GM18858 (cell line): ENCODE measurements at regions not wholly inside any gene's neighbourhood (a gene's known extent, or its start where the extent isn't known, plus 50 kb on each side); places are given as distances from the start of the nearest gene placed in this dataset.
A peak's percentile ranks its signal among the peaks of the same experiment; 100 is the strongest.

ENCODE experiments used
- ATAC-seq: cut with Tn5 transposase; IDR thresholded peaks from one replicate; pipeline ENCODE4 v1.9.1; 2021; ENCODE audit not compliant: unreplicated experiment

DNA sequence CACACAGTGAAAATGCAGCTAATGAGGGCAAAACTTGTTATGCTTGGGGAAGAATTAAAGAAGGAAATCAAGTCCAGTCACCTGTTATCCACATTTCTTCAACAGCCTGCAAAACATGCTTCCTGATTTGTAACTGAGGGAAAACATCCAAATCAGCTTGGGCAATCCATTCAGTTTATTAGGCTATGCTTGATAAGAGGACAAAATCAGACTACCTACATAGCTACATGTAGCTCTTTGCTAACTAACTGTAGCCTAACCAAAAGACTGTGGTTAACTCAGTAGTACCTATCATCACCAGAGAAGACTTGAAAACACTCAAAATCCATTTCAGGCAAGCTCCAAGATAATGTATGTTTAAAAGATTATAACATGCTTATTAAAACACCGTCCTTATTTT, 436.4 kb downstream of the SHQ1 start:
- ATAC-seq, result no peak

DNA sequence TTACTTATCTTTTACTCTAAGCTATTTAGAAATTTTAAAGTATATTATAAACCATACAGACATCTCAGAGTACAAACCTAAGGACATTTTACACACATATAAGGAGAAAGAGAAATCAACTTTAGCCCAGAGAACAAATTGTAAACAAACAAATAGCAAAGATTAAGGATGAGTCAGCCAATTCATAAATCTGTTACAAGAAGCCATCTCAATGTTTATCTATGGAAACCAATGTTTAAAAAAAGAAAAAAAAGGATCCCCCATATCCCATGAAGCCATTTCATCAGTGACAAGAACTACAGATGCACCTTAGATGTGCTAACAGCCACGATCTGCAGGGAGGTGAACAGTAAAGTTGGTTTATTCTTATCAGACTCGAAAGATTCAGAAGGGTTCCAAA, 437.1 kb downstream of the SHQ1 start:
- ATAC-seq, result no peak

DNA sequence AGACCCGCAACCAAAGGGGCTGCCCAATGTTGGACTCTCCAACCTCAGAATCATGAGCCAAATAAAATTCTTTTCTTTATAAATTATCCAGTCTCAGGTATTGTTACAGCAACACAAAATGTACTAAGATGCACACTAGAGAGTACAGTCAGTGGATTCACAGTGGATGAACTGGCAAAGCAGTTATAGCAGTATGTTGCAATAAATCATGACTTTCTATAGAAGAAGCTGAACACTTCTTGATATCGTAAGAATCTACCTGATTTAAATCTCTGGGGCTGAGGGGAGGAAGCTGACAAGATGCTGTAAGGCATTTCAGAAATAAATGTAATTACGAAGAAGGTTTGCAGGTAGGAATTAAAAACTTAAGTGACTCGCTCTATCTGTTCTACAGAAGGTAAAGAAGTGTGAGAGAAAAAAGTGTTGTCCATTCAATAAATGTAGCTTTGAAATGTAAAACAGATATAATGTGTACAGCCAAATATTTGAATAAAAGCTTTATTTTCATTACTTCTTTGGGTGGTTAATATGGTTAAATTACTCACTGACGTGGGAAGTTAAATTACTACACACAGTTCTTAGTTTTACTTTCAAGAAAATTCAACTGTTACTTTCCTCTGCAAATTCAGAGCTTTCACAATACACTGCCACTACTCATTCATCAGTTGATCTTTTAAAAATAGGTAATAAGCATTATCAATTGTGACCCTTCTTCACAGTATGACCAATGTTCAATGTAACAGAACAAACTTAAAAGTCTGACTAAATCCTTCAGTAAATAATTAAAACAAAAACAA, 439.1 kb downstream of the SHQ1 start:
- no peak for ATAC-seq

DNA sequence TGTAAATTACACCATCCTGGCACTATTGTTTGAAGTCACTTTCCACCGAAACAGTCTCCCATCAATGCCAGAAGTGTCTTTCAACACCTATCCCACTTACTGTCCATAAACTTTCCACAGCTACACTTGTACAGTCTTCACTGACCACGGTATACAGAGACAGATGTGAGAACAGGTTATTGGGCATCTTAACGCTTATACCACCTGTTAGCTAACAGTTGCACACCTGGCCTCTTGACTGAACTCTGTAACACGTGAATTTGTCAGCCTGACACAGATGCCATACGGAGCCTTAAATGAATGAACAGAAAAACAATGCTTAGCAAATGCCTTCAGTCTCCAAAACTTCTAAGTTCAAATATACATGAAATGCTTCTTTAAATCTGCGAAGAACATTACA, 440.5 kb downstream of the SHQ1 start:
- no peak for ATAC-seq

DNA sequence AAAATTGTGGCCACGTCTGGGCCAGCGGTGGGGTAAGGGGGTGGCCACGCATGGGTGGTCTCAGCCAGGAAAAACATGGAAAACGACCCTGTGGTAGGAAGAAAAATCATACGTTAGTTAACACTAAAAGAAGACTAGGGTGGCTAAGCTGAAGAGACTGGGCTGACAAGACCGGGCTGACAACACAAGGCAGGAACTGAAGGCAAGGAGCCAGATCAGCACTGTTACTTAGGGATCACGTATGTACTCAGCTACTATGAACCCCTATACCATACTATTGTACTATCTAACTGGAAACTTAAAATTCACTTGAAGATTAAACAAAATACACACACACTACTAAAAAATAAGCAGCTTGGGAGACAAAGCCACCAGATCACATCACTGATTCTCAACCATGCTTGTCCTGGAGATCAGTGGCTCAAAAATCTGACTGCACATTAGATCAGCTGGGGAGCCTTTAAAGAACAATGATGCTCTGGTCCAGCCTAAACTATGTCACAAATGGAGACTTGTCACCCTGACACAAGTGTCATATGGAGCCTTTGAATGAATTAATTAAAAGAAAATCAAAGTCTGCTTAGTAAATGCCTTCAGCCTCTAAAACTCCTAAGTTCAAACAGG, 442.2 kb downstream of the SHQ1 start:
- no peak for ATAC-seq

DNA sequence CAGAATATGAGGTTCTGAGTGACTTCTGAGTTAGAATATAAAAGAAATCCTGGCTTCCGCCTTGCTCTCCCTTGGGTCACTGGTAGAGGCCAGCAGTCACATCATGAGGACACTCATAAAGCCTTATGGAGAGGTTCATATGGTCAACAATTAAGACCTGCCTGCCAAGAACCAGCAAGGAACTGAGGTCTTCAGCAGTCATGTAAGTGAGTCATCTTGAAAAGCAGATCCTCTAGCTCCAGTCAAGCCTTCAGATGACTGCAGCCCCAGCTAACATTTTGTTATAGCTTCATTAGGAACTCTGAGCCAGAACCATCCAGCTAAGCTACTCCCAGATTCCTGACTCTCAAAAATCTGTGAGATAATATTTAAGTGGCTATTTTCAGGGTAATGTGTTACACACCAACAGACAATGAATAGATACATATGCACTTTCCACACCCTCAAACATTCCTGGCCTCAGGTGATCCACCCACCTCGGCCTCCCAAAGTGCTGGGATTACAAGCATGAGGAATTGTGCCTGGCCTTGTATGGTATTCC, 447.2 kb downstream of the SHQ1 start:
- no peak for ATAC-seq

DNA sequence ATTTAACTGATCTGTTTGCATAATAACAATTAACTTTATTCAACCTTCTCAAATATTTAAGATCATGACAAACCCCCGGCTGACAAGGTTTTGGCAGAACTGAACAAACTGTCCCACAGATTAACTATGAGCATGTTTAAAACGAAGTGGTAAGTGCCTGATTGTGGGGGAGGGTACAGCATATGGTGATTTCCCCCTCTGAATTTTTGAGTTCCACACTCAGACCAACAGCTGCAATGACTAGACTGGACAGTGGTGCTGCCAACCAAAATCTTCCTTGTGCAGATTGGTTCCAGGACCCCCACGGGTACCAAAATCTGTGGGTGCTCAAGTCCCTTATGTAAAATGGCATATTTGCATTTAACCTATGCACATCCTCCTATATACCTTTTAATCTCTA, 449.5 kb downstream of the SHQ1 start:
- ATAC-seq, result no peak

DNA sequence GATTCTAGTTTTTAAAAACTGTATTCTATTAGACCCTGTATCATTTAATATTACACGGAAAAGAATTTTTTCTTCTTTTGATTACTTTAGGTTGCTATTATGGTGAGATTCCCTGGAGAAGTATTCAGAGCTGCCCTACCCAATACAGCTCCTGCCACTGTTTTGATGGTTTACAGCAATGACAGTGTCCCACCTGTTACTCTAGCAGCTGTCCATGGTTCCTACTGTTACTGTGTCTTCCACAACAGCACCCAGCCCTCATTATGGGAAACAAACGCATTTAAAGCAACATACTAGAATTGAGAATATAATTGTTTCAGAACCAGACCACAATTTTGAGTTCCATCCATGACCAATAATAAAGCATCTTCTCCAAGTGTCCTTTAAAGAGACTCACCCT, 450.7 kb downstream of the SHQ1 start:
- no peak for ATAC-seq

DNA sequence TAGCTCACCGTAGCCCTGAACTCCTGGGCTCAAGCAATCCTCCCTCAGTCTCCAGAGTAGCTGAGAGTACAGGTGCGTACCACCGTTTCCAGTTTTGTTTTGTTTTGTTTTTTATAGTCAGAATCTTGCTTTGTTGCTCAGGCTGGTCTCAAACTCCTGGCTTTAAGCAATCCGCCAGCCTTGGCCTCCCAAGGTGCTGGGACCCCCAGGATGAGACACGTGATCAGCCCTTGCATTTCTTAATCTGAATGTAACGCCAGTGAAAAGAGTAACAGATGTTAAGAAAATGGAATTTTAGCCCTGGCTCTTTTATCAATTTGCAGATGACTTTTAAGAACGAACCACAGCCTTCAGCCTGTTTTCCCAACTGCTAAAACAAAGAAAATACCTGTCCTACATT, 451.3 kb downstream of the SHQ1 start:
- ATAC-seq, result no peak

DNA sequence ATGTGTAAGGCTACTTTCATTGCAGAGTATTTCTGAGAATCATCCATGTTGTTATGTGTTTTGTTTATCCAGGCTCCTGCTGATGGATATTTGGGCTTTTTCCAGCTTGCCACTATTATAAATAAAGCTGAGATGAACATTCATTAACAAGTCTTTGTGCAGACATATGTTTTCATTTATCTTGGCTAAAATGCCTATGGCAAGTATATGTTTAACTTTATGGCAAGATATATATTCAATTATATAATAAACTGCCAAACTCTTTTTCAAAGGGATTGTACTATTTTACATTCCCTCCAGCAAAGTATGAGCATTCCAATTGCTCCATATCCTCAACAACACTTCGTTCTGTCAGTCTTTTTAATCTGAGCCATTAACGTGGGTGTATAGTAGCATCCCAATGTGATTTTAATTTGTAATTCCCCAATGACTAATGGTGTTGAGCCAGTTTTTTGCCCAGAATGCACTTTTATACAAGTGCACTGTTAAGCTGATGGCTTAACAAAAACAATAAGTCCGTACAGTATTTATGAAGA, 452.4 kb downstream of the SHQ1 start:
- ATAC-seq, result no peak

DNA sequence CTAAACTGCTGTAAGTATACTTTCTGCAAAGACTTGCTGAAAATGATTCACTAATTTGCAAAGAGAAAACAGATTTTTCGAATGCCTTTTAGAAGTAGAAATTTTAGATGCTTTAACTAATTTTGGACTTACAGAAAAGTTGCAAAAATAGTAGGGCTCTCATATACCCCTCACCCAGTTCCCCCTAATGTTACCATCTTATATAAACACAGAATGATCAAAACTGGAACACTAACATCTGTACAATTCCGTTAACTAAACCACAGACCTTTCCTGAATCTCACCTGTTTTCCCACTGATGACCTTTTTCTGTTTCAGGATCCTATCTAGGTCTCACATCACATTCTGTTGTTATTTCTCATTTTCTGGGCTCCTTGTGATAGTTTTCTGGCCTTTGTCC, 454.8 kb downstream of the SHQ1 start:
- ATAC-seq, result no peak

DNA sequence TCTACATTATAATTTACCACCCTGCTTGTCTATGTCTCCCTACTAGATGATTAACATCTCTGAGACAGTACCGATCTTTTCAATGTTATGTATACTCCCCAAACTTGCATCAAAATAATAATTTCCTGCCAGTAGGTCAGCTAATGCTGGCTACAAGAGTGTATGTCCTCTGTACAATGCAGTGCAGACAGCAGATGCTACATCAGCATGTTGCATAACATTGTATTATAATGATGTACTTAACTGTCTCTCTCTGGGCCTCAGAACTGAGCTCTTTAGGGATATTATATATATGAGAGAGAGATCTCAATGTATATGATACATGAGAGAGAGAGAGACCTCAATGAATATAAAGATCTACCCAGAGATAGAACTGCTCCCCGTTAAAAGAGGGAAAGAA, 456.6 kb downstream of the SHQ1 start:
- ATAC-seq, result no peak

DNA sequence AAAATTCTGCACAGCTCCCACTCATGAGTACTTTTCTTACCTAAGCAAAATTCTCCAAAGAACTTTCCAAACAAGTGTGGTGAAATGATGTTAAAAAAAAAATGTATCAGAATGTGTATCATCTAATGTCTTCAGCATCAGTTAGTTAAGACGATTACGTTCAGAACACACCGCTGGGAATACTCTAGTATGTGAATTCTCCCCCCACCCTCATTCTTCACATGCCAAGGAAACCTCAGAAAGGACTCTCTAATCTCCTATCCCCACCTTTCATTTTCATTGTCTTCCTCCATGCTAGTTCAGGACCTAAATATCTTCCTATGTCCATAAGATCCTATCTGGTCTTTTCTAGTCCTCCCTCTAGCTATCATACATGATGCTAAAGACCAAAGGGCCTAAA, 457.4 kb downstream of the SHQ1 start:
- ATAC-seq, result no peak

DNA sequence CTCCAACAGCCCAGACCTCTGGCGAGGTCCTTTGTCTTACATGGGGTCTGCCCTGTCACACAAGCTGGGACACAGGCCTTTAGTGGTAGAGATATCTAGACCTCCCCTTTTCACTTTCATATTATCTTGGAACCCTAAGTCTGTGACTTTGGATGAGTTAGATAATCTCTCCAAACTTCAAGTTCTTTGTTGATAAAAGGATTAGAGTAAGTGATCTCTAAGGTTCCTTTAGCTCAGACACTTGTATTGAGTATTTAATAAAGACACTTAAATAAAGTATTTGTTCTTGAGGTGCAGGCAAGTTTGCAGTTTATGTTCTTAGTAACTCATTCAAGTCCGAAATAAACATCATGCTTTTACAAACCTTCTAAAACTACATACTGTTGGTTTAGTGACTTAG, 459.6 kb downstream of the SHQ1 start:
- ATAC-seq, result no peak

DNA sequence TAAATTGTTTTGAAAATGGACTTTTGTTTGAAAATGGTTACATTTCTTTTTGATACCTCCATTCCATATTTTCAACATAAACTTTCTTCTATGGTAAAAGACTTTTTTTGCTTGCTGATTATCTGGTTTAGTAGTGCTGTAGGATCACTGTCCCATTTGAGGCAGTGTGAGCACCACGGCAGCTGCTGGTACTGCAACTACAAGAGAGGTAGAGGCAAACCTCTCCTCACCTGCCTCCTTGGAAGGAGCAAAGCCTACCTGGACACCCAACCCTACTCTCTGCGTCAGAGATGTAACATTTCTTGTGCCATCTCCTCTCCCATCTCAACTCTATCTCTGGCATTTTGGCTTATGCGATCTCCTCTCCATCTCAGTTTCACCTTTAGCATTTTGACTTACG, 460.1 kb downstream of the SHQ1 start:
- ATAC-seq, result no peak

DNA sequence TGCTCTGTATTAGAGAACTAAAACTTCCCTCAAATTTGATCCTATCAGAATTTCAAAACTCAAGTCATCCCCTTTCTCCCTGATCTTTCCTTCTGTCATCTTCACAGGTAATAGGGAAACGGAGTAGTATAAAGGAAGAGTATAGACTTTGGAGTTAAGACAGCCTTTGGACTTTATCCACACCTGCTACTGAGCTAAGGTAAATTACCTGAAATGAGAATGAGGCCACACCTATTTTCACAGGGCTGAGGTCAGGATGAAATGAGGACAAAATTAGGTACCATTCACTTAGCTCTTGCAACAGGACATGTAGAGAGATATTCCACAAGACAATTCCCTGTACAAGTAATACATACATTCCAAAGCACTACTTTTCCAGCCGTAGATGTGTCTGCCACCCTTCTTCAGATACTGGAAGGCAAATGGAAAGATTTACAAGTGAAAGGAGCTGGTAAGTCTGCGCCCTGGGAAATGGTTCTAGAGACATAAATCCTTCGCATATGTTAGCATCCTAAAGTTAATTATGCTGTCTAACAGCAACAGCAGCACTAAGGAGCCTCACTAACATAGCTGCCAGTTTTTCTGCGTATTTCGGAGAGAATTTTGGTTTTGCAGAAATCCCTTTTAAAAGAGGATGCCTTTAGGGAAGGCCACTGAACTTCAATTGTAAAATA, 461.8 kb downstream of the SHQ1 start:
- ATAC-seq, result no peak

DNA sequence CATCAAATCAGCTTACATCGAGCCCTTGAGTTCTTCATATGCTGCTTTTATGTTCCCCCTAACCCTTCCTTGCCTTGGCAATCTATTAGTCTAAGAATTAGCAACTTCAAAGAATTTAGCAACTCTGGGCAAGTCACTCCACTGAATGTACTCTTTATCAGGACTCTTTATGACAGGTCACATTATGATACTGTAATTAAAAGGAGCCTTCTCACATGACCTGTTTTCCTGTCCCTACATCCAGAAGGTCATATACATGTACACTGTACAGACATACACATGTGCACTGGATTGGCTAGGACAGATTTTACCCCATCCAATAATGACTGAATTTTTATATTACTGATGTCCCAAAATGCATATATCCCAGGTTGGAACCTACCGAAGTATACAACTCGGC, 463.1 kb downstream of the SHQ1 start:
- ATAC-seq, result no peak

DNA sequence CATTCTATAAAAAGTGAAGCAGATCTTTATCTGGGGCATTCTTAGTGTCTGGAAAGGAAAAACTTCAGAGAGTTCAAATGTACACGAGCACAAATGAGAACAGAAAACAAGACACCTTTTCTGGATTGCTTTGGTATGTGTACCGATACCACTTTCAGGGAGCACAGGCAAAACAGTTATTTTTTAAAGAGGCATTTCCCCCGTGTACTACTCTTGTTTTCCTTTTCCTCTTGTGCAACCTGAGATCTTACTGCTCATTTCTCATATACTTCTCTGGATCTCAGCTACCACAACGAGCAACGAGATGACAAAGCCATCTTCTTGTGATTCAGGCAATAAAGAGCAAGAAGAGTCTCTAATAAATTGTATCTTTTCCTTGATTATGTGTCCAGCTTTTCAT, 463.6 kb downstream of the SHQ1 start:
- ATAC-seq, result peak; percentile 48

DNA sequence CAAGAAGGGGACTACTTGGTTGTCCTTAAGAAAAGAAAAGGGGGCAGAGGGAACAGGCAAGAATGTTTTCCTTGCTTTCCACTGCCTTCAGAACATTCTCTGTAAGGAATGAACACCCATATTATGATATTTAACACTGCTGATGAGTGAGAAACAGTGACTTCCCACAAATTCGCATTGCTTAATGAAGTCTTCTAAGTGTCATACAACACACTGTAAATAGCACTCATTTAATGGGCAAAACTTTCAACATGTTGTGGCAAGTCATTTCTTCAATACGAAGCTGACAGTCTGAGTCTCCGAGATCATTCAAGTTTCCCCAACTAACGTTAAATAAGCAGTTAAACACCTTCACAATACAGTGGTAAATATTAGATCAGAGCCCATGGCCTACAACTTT, 464.4 kb downstream of the SHQ1 start:
- ATAC-seq, result no peak

DNA sequence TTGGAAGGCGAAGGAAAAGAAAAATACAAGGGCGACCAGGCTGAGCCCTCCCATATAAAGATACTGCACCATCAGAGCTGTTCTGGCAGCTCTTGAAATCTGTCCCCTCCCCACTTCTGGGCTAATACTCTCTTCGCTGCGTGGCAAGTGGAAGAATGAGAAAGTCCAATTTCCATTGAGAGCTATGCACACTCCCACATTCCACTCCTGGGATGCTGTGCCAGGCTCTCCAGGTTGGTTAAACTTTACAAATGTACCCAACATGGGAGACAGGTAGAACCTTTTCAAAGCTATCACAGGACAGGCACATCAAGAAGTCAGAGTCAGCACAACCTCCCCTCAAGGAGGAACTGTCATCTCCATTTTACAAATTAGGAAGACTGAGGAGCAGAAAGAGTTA, 465.0 kb downstream of the SHQ1 start:
- ATAC-seq, result no peak

DNA sequence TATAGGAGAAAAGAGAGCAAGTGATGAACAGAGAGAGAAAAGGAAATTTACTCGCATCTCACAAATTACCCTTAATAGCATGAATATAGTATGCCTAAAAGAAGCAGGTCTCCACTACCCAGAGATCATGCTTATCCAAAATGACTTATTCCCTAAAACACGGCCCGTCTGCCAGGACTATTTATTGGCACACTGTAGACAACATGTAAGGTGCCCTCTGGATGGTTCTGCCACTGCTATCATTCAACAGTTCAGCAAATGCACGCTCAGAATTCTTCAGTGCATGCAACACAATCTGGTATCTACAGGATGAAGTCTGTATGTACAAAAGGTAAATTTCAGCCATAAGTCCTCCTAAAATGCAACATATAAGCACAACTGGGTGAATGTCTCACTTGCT, 465.8 kb downstream of the SHQ1 start:
- ATAC-seq, result no peak

DNA sequence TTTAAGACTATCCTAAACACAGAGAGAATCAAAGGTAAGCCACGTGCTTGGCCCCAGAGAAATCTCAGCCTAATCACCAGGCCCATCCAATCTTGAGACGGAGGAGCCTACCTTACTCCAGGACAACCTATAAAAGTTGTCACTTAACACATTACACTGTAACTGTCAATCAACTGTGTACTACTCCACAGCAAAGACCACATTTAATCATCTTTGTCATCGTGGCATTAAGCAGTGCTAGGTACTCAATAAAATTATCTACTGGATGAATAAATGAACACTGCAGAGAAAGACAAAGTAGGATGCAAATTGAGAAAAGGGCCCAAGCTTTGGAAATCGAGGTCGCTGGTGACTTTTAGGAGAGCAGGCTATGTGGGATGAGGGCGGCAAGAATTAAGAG, 466.7 kb downstream of the SHQ1 start:
- ATAC-seq, result no peak
